Left lung (tissue), 4 donors: ENCODE measurements at regions not wholly inside any gene's neighbourhood (a gene's known extent, or its start where the extent isn't known, plus 50 kb on each side); places are given as distances from the start of the nearest gene placed in this dataset.

Source experiments
- ATAC-seq: fragments of 200-7000 bp; cut with Tn5 transposase; one replicate; pipeline ENCODE4 v1.9.1; 2020; ENCODE audit warnings: moderate library complexity
- DNase-seq, 4 donors: peaks; one replicate each; pipeline ENCODE4 v3.0.0-alpha.2; 2013 to 2020
- H3K27ac ChIP-seq, 2 donors: fragments of 200-600 bp; sonication (generic) in 1 of 2; one replicate each; pipeline versions ENCODE4 v1.5.0 to v1.8.0; 2020 to 2021
- H3K27me3 ChIP-seq, 2 donors: fragments of 200-600 bp; sonication (generic) in 1 of 2; one replicate each; pipeline versions ENCODE4 v1.5.0 to v1.8.0; 2020 to 2021
- H3K36me3 ChIP-seq, 2 donors: fragments of 200-600 bp; sonication (generic) in 1 of 2; one replicate each; pipeline versions ENCODE4 v1.5.0 to v1.8.0; 2020 to 2021
- H3K4me1 ChIP-seq, 2 donors: fragments of 200-600 bp; one replicate each; pipeline ENCODE4 v1.8.0; 2021
- H3K4me3 ChIP-seq, 2 donors: fragments of 200-600 bp; sonication (generic) in 1 of 2; one replicate each; pipeline versions ENCODE4 v1.5.0 to v1.8.0; 2020 to 2021; ENCODE audit warnings: mild to moderate bottlenecking in 1 of 2
- H3K9me3 ChIP-seq, 2 donors: fragments of 200-600 bp; sonication (generic) in 1 of 2; one replicate each; pipeline versions ENCODE4 v1.5.0 to v1.8.0; 2020 to 2021
- CTCF ChIP-seq, 2 donors: fragments of 200-600 bp; sonication (generic) in 1 of 2; IDR thresholded peaks; one replicate each; pipeline versions ENCODE4 v1.5.0 to v1.8.0; 2021; ENCODE audit warnings: antibody characterized with exemption in 2 of 2
- intact Hi-C, 2 donors: fragments of 100-400 bp; cut with DNase I; formaldehyde crosslinking; loops; one replicate each; pipeline versions ENCODE4 v1.11.2 to v1.14.2; 2022
- donor health status: DM: no; HTN: yes; CAD: no.
- donor health status: DM: no; HTN: no; CAD: no.

GRCh38 chr2:240237609-240238174 lies 97.2 kb upstream of the OTOS start:
- H3K27me3 ChIP-seq = peaks cover 0 to 9% of the 10 kb centered on the region in 2 donors
- no peak for TF ChIP-seq CTCF (IDR thresholded peaks at IDR 0.05)
- no peak overlapping the region for H3K27ac ChIP-seq
- ATAC-seq = no peak
- no peaks in the 10 kb centered on the region for H3K9me3 ChIP-seq
- intact Hi-C loops = no loop called here
- no peak for DNase-seq
- no peak overlapping the region for H3K4me3 ChIP-seq
- no peaks in the 10 kb centered on the region for H3K36me3 ChIP-seq
- peaks cover 0 to 4% of the 10 kb centered on the region in 2 donors for H3K4me1 ChIP-seq

- intact Hi-C loops = no loop called here
- H3K27ac ChIP-seq = no peak overlapping the region
- no peaks in the 10 kb centered on the region for H3K36me3 ChIP-seq
- H3K9me3 ChIP-seq = no peaks in the 10 kb centered on the region
- peaks cover 0 to 6% of the 10 kb centered on the region in 2 donors for H3K27me3 ChIP-seq
- peaks cover 0 to 4% of the 10 kb centered on the region in 2 donors for H3K4me1 ChIP-seq
- DNase-seq = no peak
- no peak overlapping the region for H3K4me3 ChIP-seq
- no peak for ATAC-seq
- TF ChIP-seq CTCF (IDR thresholded peaks at IDR 0.05) = no peak
Observed at GRCh38 chr2:240238201-240238600, 97.7 kb upstream of the OTOS start.

GRCh38 chr2:240238786-240239185 lies 98.3 kb upstream of the OTOS start:
- Histone ChIP-seq H3K4me3 (no peak overlapping the region), H3K4me1 (peaks cover 0 to 4% of the 10 kb centered on the region in 2 donors), H3K27ac (no peak overlapping the region), H3K9me3 (no peaks in the 10 kb centered on the region), H3K27me3 (peaks cover 0 to 8% of the 10 kb centered on the region in 2 donors), H3K36me3 (no peaks in the 10 kb centered on the region)
- TF ChIP-seq CTCF (IDR thresholded peaks at IDR 0.05) = no peak
- no peak for DNase-seq
- no peak for ATAC-seq
- intact Hi-C loops = no loop called here

GRCh38 chr2:240239325-240239724 lies 98.9 kb upstream of the OTOS start:
- H3K27me3 ChIP-seq = peaks cover 0 to 4% of the 10 kb centered on the region in 2 donors

More at GRCh38 chr2:240239325-240239724, 98.9 kb upstream of the OTOS start:
- TF ChIP-seq CTCF (IDR thresholded peaks at IDR 0.05) = no peak
- ATAC-seq (no peak), DNase-seq (no peak)
- intact Hi-C loops = no loop called here
- H3K36me3 ChIP-seq = no peaks in the 10 kb centered on the region
- H3K27ac ChIP-seq = no peak overlapping the region
- no peaks in the 10 kb centered on the region for H3K9me3 ChIP-seq
- H3K4me1 ChIP-seq = no peaks in the 10 kb centered on the region
- H3K4me3 ChIP-seq = no peak overlapping the region
